Lower leg skin (tissue), 3 donors: ENCODE measurements at regions not wholly inside any gene's neighbourhood (a gene's known extent, or its start where the extent isn't known, plus 50 kb on each side); places are given as distances from the start of the nearest gene placed in this dataset.
"Not testable (repeated sequence)": the region's sequence is repeated elsewhere in the genome, so short reads cannot be mapped to it uniquely, and the experiment has no call there.

Experiments
- CTCF ChIP-seq, 3 donors: fragments of 450-650 bp; IDR thresholded peaks; one replicate each; pipeline ENCODE4 v1.5.1; 2016; ENCODE audit warnings: antibody characterized with exemption in 3 of 3, mild to moderate bottlenecking in 3 of 3, moderate library complexity in 2 of 3
- POLR2A ChIP-seq, 2 donors: fragments of 450-650 bp; IDR thresholded peaks; one replicate each; pipeline ENCODE4 v1.6.1; 2016 to 2017; ENCODE audit warnings: antibody characterized with exemption in 2 of 2, mild to moderate bottlenecking in 1 of 2, moderate library complexity in 1 of 2

GRCh38 chr13:52240752-52241151, 81.4 kb upstream of the NEK3 start:
- not testable (repeated sequence) for TF ChIP-seq CTCF, POLR2A (IDR thresholded peaks at IDR 0.05)
